PC-3 (cell line): ENCODE measurements at regions not wholly inside any gene's neighbourhood (a gene's known extent, or its start where the extent isn't known, plus 50 kb on each side); places are given as distances from the start of the nearest gene placed in this dataset.

ENCODE experiments used
- CTCF ChIP-seq: fragments of 300-600 bp; sonication (generic); conservative IDR thresholded peaks from 2 replicates; pipeline ENCODE4 v1.5.1; 2017; ENCODE audit warnings: antibody characterized with exemption, low read depth, mild to moderate bottlenecking, low read length
- EZH2 ChIP-seq: fragments of 300-600 bp; sonication (generic); IDR thresholded peaks from one replicate; pipeline ENCODE4 v1.6.1; 2017; ENCODE audit warnings: antibody characterized with exemption, mild to moderate bottlenecking, low read length; ENCODE audit not compliant: unreplicated experiment
- EZH2phosphoT487 ChIP-seq: fragments of 300-600 bp; sonication (generic); IDR thresholded peaks from 2 replicates; pipeline ENCODE4 v1.6.1; 2018; ENCODE audit warnings: mild to moderate bottlenecking, antibody characterized with exemption, low read length, borderline replicate concordance

DNA sequence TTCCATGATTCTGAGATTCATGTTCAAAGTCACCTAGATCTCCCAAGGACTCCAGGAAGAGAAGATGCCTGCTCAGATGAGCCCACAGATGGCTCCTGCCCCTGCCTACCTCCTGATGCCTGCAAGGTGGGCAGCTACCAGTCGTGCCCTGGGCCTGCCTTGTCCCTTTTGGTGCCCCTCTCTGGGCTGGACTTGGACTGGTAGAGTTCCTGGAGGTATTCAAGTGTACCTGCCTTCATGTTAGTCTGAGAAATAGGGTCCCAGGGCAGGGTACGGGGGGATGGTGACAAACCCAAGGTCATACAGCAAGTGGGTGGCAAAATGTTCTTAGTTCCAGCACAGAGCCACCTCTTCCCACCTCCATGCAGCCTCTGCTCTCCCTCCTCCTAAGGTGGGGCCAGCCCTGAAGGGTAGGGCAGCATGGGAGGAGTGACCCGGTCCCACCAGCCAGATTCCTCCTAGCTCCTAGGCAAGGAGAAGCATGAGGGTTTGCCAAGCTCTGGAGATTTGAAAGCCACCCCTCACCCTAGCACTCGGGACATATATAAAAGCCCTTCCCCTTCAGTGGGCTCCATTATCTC lies 80.8 kb upstream of the UNC5B start:
- TF ChIP-seq CTCF (no peak), EZH2 (no peak), EZH2phosphoT487 (no peak)
